Astrocyte of the cerebellum (primary cell): ENCODE measurements at regions not wholly inside any gene's neighbourhood (a gene's known extent, or its start where the extent isn't known, plus 50 kb on each side); places are given as distances from the start of the nearest gene placed in this dataset.

ENCODE experiments used
- DNase-seq: peaks from one replicate; pipeline ENCODE4 v3.0.0-alpha.2; 2011; ENCODE audit warnings: low read depth
- H3K4me3 ChIP-seq: 2 replicates; pipeline ENCODE4 v1.5.1; 2011; ENCODE audit warnings: mild to moderate bottlenecking, low read depth, low read length, moderate library complexity
- CTCF ChIP-seq: IDR thresholded peaks from 2 replicates; pipeline ENCODE4 v1.5.1; 2012; ENCODE audit warnings: low read length, low read depth, moderate library complexity, mild to moderate bottlenecking; ENCODE audit errors: missing control alignments
- in situ Hi-C: cut with HindIII; loops from 2 replicates; pipeline ENCODE4 v1.10.0; 2017; ENCODE audit warnings: low sequenced_read_pairs

- no peak for TF ChIP-seq CTCF
- DNase-seq = no peak
- in situ Hi-C loops = no loop called here
- H3K4me3 ChIP-seq = no peak overlapping the region
These were observed 54.3 kb upstream of the CREB3L1 start for GRCh38 chr11:46223252-46223513.

GRCh38 chr11:46222490-46223251 is 54.8 kb upstream of the CREB3L1 start:
- in situ Hi-C loops = no loop called here
- H3K4me3 ChIP-seq = no peak overlapping the region
- TF ChIP-seq CTCF = peak; percentile 26
- no peak for DNase-seq

GRCh38 chr11:46220313-46220712 is 57.1 kb upstream of the CREB3L1 start:
- H3K4me3 ChIP-seq = no peak overlapping the region
- in situ Hi-C loops = no loop called here
- no peak for DNase-seq
- no peak for TF ChIP-seq CTCF

GRCh38 chr11:46216765-46217089 is 60.7 kb upstream of the CREB3L1 start:
- in situ Hi-C loops = no loop called here
- H3K4me3 ChIP-seq = no peak overlapping the region
- DNase-seq = no peak
- TF ChIP-seq CTCF = no peak

- DNase-seq = no peak
- TF ChIP-seq CTCF = no peak
- in situ Hi-C loops = no loop called here
- H3K4me3 ChIP-seq = no peak overlapping the region
These were observed 61.3 kb upstream of the CREB3L1 start for GRCh38 chr11:46216019-46216764.

GRCh38 chr11:46215208-46215931 is 62.1 kb upstream of the CREB3L1 start:
- H3K4me3 ChIP-seq = no peak overlapping the region
- no peak for DNase-seq
- TF ChIP-seq CTCF = no peak
- in situ Hi-C loops = no loop called here
